ENCODE measurements at regions not wholly inside any gene's neighbourhood (a gene's known extent, or its start where the extent isn't known, plus 50 kb on each side); places are given as distances from the start of the nearest gene placed in this dataset.

- POLR2A ChIA-PET = no interaction called here
- CTCF ChIA-PET = no interaction called here
- no peak for DNase-seq (ENCODE audit: extremely low spot score)
- TF ChIP-seq L3MBTL2 (conservative IDR thresholded peaks at IDR 0.05) = no peak
- TF ChIP-seq, protein P1, sequence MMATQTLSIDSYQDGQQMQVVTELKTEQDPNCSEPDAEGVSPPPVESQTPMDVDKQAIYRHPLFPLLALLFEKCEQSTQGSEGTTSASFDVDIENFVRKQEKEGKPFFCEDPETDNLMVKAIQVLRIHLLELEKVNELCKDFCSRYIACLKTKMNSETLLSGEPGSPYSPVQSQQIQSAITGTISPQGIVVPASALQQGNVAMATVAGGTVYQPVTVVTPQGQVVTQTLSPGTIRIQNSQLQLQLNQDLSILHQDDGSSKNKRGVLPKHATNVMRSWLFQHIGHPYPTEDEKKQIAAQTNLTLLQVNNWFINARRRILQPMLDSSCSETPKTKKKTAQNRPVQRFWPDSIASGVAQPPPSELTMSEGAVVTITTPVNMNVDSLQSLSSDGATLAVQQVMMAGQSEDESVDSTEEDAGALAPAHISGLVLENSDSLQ (IDR thresholded peaks at IDR 0.05) = no peak
- no peak for TF ChIP-seq SUZ12 (IDR thresholded peaks at IDR 0.05)
- TF ChIP-seq SP1 (IDR thresholded peaks at IDR 0.05) = no peak
- no peak for TF ChIP-seq BHLHE40 (IDR thresholded peaks at IDR 0.05; ENCODE audit: borderline replicate concordance)
- TF ChIP-seq FOXM1 (IDR thresholded peaks at IDR 0.05; ENCODE audit: borderline replicate concordance) = no peak
- no peak for TF ChIP-seq ELF4 (IDR thresholded peaks at IDR 0.05)
- TF ChIP-seq FOXA1 (IDR thresholded peaks at IDR 0.05) = no peak
- no peak for TF ChIP-seq ARNT (IDR thresholded peaks at IDR 0.05)
- no peak for TF ChIP-seq ZNF384 (IDR thresholded peaks at IDR 0.05)
- TF ChIP-seq FOXK2 (IDR thresholded peaks at IDR 0.05) = no peak
- TF ChIP-seq NFRKB (IDR thresholded peaks at IDR 0.05) = no peak
- TF ChIP-seq TARDBP (IDR thresholded peaks at IDR 0.05) = no peak
- no peak for TF ChIP-seq CTBP1 (IDR thresholded peaks at IDR 0.05; ENCODE audit: borderline replicate concordance)
- no peak for TF ChIP-seq LEF1 (IDR thresholded peaks at IDR 0.05; ENCODE audit: borderline replicate concordance)
- no peak for TF ChIP-seq HDGF (IDR thresholded peaks at IDR 0.05; ENCODE audit: borderline replicate concordance)
Observed at GRCh38 chr5:107203243-107203642, 467.5 kb downstream of the EFNA5 start.

DNA sequence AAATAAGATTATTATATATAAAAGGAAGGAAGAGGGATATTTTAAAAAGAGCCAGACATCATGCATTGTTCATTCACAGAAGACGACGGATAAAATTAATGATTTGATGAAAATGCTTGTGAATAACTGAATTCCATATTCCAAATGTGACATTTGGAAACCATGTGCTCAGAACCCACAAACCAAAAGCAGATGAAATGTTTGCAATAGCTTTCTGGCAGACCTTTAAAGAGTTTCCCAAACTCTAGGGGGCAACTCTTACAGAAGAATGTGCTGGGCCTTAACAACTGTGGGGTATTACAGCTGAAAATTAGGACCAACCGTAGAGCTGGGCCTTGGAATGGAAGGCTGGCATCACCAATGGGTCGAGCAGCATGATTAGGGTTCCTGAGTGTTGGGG lies 471.0 kb downstream of the EFNA5 start:
- no peak for DNase-seq (ENCODE audit: extremely low spot score)
- ChIA-PET POLR2A (no interaction called here), CTCF (no interaction called here)
- TF ChIP-seq FOXA1 (IDR thresholded peaks at IDR 0.05) (no peak), HDGF (IDR thresholded peaks at IDR 0.05; ENCODE audit: borderline replicate concordance) (no peak), NFRKB (IDR thresholded peaks at IDR 0.05) (no peak), ZNF384 (IDR thresholded peaks at IDR 0.05) (no peak), CTBP1 (IDR thresholded peaks at IDR 0.05; ENCODE audit: borderline replicate concordance) (no peak), ELF4 (IDR thresholded peaks at IDR 0.05) (no peak), FOXM1 (IDR thresholded peaks at IDR 0.05; ENCODE audit: borderline replicate concordance) (no peak), SP1 (IDR thresholded peaks at IDR 0.05) (no peak), LEF1 (IDR thresholded peaks at IDR 0.05; ENCODE audit: borderline replicate concordance) (no peak), SUZ12 (IDR thresholded peaks at IDR 0.05) (no peak), L3MBTL2 (conservative IDR thresholded peaks at IDR 0.05) (no peak), BHLHE40 (IDR thresholded peaks at IDR 0.05; ENCODE audit: borderline replicate concordance) (no peak), TARDBP (IDR thresholded peaks at IDR 0.05) (no peak), ARNT (IDR thresholded peaks at IDR 0.05) (no peak), FOXK2 (IDR thresholded peaks at IDR 0.05) (no peak)
- TF ChIP-seq, protein P1 (IDR thresholded peaks at IDR 0.05) = no peak

- POLR2A ChIA-PET = no interaction called here
- no peak for DNase-seq (ENCODE audit: extremely low spot score)
- CTCF ChIA-PET = no interaction called here
- TF ChIP-seq HDGF (IDR thresholded peaks at IDR 0.05; ENCODE audit: borderline replicate concordance) (no peak), SUZ12 (IDR thresholded peaks at IDR 0.05) (no peak), FOXA1 (IDR thresholded peaks at IDR 0.05) (no peak), FOXK2 (IDR thresholded peaks at IDR 0.05) (no peak), NFRKB (IDR thresholded peaks at IDR 0.05) (no peak), ELF4 (IDR thresholded peaks at IDR 0.05) (no peak)
- TF ChIP-seq, protein P1 (IDR thresholded peaks at IDR 0.05) = no peak
Observed at GRCh38 chr5:107196500-107197059, 474.2 kb downstream of the EFNA5 start.

DNA sequence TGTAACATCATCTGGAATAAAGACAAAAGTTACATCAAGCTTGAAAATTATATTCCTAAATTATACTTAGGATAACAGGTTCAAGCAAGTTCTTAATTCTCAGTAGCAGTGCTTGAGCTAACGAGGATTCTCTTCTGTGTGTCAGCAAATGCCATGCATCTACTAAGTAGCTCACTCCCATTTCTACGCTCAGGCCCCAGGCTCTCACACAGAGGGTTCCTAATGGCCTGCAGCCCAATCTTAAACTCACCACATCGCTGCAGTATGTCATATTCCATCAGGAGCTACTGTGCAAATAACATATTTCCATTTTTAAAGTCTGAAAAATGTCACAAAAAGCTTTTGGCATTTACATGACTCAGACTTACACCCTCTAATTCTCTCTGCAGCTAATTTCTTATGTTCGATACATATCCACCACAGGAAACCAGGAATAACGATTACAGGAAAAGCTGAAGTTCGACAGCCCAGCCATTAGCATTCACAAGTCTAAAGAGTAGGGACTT lies 474.8 kb downstream of the EFNA5 start:
- CTCF ChIA-PET = no interaction called here
- POLR2A ChIA-PET = no interaction called here
- no peak for DNase-seq (ENCODE audit: extremely low spot score)
- TF ChIP-seq ELF4 (IDR thresholded peaks at IDR 0.05) (no peak), ARNT (IDR thresholded peaks at IDR 0.05) (no peak), ZNF384 (IDR thresholded peaks at IDR 0.05) (no peak), FOXK2 (IDR thresholded peaks at IDR 0.05) (no peak), NFRKB (IDR thresholded peaks at IDR 0.05) (no peak), FOXM1 (IDR thresholded peaks at IDR 0.05; ENCODE audit: borderline replicate concordance) (no peak), TARDBP (IDR thresholded peaks at IDR 0.05) (no peak), HDGF (IDR thresholded peaks at IDR 0.05; ENCODE audit: borderline replicate concordance) (no peak), CTBP1 (IDR thresholded peaks at IDR 0.05; ENCODE audit: borderline replicate concordance) (no peak), SUZ12 (IDR thresholded peaks at IDR 0.05) (no peak), L3MBTL2 (conservative IDR thresholded peaks at IDR 0.05) (no peak), LEF1 (IDR thresholded peaks at IDR 0.05; ENCODE audit: borderline replicate concordance) (no peak), SP1 (IDR thresholded peaks at IDR 0.05) (no peak), FOXA1 (IDR thresholded peaks at IDR 0.05) (no peak), BHLHE40 (IDR thresholded peaks at IDR 0.05; ENCODE audit: borderline replicate concordance) (no peak)
- TF ChIP-seq, protein P1 (IDR thresholded peaks at IDR 0.05) = no peak

- CTCF ChIA-PET = interaction anchor here (0.6 kb wide), 1 partner anchor 18 kb away, joined by 3 read pairs; no protein-coding TSS in a partner anchor
- DNase-seq (ENCODE audit: extremely low spot score) = no peak
- POLR2A ChIA-PET = no interaction called here
- TF ChIP-seq FOXM1 (IDR thresholded peaks at IDR 0.05; ENCODE audit: borderline replicate concordance) = no peak
Observed at GRCh38 chr5:107184871-107185270, 485.9 kb downstream of the EFNA5 start.

GRCh38 chr5:107184066-107184465 lies 486.7 kb downstream of the EFNA5 start:
- TF ChIP-seq NFRKB (IDR thresholded peaks at IDR 0.05) (no peak), LEF1 (IDR thresholded peaks at IDR 0.05; ENCODE audit: borderline replicate concordance) (no peak), SUZ12 (IDR thresholded peaks at IDR 0.05) (no peak), TARDBP (IDR thresholded peaks at IDR 0.05) (no peak), L3MBTL2 (conservative IDR thresholded peaks at IDR 0.05) (no peak), FOXA1 (IDR thresholded peaks at IDR 0.05) (no peak), ARNT (IDR thresholded peaks at IDR 0.05) (no peak), ZNF384 (IDR thresholded peaks at IDR 0.05) (no peak), HDGF (IDR thresholded peaks at IDR 0.05; ENCODE audit: borderline replicate concordance) (no peak), FOXM1 (IDR thresholded peaks at IDR 0.05; ENCODE audit: borderline replicate concordance) (no peak), FOXK2 (IDR thresholded peaks at IDR 0.05) (no peak), ELF4 (IDR thresholded peaks at IDR 0.05) (no peak), SP1 (IDR thresholded peaks at IDR 0.05) (no peak), CTBP1 (IDR thresholded peaks at IDR 0.05; ENCODE audit: borderline replicate concordance) (no peak), BHLHE40 (IDR thresholded peaks at IDR 0.05; ENCODE audit: borderline replicate concordance) (no peak)
- TF ChIP-seq, protein P1 (IDR thresholded peaks at IDR 0.05) = no peak
- POLR2A ChIA-PET = no interaction called here
- CTCF ChIA-PET = no interaction called here
- no peak for DNase-seq (ENCODE audit: extremely low spot score)

All from HEK293T (cell line).